ENCODE measurements at regions not wholly inside any gene's neighbourhood (a gene's known extent, or its start where the extent isn't known, plus 50 kb on each side); places are given as distances from the start of the nearest gene placed in this dataset.

DNA sequence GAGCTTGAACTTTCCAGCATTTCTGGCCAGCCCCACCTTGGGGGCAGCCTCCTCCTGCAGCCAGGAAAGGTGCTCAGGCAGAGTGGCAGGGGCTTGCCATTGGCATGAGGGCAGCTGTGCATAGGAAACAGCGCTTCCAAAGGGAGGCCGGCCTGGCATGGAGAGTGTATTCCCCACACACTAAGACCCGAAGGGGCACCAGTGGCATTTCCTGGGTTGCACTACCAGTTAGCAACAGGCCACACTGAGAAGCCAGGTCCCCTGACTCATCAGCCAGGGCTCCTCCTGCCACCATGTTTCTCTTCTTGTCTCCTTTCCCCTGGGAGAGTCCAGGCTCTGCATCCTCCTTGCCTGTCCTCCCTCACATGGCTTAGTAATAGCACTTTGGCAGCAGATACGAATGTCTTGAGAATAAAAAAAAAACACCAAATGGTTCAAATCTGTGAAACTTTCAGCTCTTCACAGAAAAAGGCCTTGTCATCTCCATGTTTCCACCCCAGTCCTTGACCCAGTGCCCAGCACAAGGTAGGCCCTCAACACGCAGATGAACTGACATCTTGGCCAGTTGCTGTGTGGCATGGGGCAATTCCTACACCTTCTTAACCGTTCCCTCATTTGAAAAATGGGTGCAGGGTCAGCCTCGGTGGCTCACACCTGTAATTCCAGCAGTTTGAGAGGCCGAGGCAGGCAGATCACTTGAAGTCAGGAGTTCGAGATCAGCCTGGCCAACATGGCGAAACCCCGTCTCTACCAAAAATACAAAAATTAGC lies 180.4 kb downstream of the SMAD6 start:
- TF ChIP-seq, protein P1, sequence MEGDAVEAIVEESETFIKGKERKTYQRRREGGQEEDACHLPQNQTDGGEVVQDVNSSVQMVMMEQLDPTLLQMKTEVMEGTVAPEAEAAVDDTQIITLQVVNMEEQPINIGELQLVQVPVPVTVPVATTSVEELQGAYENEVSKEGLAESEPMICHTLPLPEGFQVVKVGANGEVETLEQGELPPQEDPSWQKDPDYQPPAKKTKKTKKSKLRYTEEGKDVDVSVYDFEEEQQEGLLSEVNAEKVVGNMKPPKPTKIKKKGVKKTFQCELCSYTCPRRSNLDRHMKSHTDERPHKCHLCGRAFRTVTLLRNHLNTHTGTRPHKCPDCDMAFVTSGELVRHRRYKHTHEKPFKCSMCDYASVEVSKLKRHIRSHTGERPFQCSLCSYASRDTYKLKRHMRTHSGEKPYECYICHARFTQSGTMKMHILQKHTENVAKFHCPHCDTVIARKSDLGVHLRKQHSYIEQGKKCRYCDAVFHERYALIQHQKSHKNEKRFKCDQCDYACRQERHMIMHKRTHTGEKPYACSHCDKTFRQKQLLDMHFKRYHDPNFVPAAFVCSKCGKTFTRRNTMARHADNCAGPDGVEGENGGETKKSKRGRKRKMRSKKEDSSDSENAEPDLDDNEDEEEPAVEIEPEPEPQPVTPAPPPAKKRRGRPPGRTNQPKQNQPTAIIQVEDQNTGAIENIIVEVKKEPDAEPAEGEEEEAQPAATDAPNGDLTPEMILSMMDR (IDR thresholded peaks at IDR 0.05): no peak
- TF ChIP-seq EP300 (IDR thresholded peaks at IDR 0.05): no peak
- no peak for TF ChIP-seq POLR2AphosphoS5 (IDR thresholded peaks at IDR 0.05)
- no peak for TF ChIP-seq POLR2A (IDR thresholded peaks at IDR 0.05)

All from upper lobe of left lung (tissue), 4 donors.